ENCODE measurements at regions not wholly inside any gene's neighbourhood (a gene's known extent, or its start where the extent isn't known, plus 50 kb on each side); places are given as distances from the start of the nearest gene placed in this dataset.

- no peak for DNase-seq (ENCODE audit: low read depth in 2 of 2, low spot score in 1 of 2)
Measured at GRCh38 chr14:71692496-71692895, 239.7 kb upstream of the RGS6 start.

GRCh38 chr14:71693381-71693780 lies 238.8 kb upstream of the RGS6 start:
- no peak for DNase-seq (ENCODE audit: low read depth in 2 of 2, low spot score in 1 of 2)

- DNase-seq (ENCODE audit: low read depth in 2 of 2, low spot score in 1 of 2), result no peak
Measured at GRCh38 chr14:71694591-71695530, 237.4 kb upstream of the RGS6 start.

DNA sequence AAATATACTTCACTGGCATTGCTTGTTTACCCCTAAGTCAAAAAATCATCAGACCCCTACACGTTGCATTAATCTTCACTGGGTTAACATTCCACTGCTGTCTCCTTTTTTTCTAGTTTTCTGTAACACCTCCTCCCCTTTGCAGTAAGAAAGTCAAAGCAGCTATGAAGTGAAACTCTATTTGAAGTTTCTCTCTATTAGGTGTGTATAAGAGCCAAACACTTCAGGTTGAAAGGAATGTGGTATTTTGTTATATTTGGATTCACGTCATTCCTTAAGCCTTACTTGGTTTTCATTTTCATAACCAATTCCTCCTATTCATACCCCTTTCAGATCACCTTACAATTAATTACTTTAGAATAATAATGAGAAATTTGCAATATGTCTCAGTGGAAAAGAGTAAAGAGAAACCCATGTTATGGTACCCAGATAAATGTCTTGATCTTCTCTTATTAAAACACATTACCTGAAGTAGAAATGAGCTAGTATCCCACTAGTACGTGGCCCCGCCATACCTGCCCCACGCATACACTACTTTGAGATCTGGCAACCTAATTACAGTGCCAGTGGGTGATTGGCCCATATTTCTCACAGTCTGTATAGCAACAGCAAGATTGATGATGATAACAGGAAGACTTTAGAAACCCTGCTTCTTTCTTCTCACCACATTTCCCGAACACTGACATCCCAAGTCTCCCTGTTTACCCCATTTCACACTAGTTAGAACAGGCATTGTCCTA lies 236.4 kb upstream of the RGS6 start:
- no peak for DNase-seq (ENCODE audit: low read depth in 2 of 2, low spot score in 1 of 2)

DNA sequence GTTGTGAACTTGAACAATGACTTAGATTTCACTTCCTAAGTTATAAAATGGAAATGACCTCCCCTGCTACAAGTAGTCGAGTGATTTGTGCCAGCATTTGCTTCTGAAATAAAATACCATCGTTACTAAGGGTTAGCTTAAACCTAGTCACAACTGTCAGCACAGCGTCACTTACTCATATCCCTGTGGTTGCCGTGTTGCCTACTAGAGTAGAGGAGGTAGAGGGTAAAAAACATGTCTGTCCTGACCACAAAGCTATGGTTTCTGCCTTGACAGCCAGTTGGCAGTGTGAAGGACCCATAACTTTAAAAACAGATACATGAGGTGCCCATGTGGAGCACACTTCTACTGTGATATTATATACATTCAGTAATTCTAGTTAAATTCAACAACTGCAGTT lies 234.2 kb upstream of the RGS6 start:
- no peak for DNase-seq (ENCODE audit: low read depth in 2 of 2, low spot score in 1 of 2)

DNA sequence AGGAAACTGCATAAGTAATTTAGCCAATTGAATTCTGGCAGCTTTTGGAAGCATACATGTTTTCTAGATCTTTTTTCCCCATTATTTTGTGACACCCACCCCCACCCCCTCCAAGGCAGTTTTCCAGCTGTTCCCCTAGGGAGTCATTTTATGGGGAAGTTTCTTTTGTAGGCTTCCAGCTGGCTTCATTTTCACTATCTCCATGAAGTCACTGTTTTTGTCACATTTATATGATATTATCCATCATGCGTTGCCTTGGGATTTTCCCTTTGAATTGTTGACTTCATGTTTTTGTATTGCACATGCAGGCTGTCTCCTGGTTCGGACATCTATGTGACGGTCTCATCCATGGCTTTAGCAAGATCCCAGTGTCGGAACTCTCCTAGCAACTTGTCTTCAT lies 233.6 kb upstream of the RGS6 start:
- no peak for DNase-seq (ENCODE audit: low read depth in 2 of 2, low spot score in 1 of 2)

GRCh38 chr14:71701990-71702389 lies 230.2 kb upstream of the RGS6 start:
- no peak for DNase-seq (ENCODE audit: low read depth in 2 of 2, low spot score in 1 of 2)

- no peak for DNase-seq (ENCODE audit: low read depth in 2 of 2, low spot score in 1 of 2)
Measured at GRCh38 chr14:71702786-71703185, 229.4 kb upstream of the RGS6 start.

- no peak for DNase-seq (ENCODE audit: low read depth in 2 of 2, low spot score in 1 of 2)
Measured at GRCh38 chr14:71703477-71703876, 228.8 kb upstream of the RGS6 start.

DNA sequence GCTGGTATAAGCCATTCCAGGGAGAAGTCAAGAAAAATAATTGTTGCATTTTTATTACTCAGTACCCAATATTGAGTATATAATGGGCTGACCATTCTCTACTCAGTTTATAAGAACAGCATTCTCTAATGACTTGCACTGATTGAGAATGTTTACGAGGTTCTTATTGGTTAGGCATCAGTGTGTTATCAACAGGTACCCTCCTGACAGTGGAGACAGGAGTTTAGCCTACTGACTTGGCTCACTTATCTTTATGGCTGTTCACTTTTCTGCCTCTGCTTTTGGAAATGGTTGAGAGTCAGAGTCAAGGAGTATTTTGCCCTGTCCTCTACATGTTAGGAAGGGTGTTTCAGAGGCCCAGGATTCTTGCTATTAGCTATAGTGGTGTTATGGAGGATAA lies 228.0 kb upstream of the RGS6 start:
- no peak for DNase-seq (ENCODE audit: low read depth in 2 of 2, low spot score in 1 of 2)

DNA sequence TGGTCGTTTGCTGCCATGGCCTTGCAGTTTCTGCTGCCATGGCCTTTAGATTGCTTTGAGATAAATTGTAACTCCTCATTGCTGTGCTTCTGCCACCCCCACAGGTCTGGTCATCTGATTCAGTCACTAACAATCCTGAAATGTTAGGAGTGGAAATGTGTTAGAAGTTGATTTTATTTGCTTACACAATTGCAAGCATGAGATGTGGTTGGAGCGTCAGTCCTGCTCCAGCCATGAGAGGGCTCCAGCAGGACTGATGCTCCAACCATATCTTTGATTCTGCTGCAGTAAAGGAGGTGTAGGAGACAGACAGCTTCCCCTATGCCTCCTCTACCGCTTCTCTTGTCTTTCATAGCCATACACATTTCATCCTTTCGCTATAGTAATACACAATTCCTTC lies 226.8 kb upstream of the RGS6 start:
- DNase-seq (ENCODE audit: low read depth in 2 of 2, low spot score in 1 of 2), result no peak

- DNase-seq (ENCODE audit: low read depth in 2 of 2, low spot score in 1 of 2), result no peak
Measured at GRCh38 chr14:71709076-71709475, 223.2 kb upstream of the RGS6 start.

DNA sequence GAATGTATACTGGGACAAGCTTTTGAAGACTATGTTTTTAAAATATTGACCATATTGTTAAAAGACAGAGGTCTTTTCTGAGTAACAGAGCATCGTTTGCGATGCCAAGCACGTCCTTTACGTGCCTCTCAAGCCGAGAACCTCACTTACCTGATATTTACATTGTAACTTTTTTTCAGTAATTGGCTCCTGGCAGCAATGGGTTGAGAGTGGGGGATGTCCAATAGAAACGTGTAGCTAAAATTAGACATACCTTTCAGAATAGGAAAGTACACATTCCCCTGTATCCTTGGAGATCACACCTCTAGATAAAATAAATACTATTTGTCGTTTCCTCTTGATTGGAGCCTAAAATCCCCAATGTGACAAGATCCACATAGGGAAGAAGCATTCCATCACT lies 222.2 kb upstream of the RGS6 start:
- no peak for DNase-seq (ENCODE audit: low read depth in 2 of 2, low spot score in 1 of 2)

GRCh38 chr14:71711125-71711524 lies 221.1 kb upstream of the RGS6 start:
- DNase-seq (ENCODE audit: low read depth in 2 of 2, low spot score in 1 of 2), result no peak

DNA sequence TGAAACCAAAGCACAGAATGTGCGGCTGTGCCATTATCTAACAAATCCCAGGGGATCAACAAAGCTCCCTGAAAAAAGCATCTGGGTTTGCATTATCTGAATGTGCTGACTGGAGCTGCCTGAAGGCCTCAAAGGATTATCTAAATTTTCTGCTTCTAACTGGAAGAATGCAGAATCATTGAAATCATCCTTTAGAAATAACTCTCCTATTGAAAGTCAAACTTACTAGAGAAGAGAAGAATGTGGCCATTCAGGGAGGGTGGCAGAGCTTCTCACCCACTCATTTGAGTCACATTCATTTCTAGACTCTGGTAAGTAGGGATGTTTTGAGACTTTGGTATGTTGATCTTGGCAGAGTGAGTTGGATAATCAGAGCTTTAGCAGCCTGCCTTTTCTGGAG lies 220.6 kb upstream of the RGS6 start:
- no peak for DNase-seq (ENCODE audit: low read depth in 2 of 2, low spot score in 1 of 2)

DNA sequence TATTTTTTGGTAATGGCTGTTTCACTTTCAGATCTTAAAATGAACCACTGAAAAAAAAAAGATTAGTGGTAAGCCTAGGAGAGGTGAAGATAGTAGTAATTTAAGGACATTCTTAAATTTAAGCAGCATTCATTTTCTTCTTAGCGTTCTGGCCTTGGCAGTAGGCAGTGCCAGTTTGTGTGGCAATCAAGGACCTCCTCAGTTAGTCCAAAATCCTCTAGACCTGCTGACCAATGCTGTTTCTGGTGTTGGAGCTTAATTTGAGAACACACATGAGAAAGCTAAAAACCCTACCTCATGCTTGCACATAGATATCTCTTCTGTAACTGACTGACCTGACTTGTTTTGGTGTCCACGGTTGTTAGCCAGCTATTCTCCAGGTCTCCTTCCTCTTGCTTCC lies 219.8 kb upstream of the RGS6 start:
- DNase-seq (ENCODE audit: low read depth in 2 of 2, low spot score in 1 of 2), result no peak

DNA sequence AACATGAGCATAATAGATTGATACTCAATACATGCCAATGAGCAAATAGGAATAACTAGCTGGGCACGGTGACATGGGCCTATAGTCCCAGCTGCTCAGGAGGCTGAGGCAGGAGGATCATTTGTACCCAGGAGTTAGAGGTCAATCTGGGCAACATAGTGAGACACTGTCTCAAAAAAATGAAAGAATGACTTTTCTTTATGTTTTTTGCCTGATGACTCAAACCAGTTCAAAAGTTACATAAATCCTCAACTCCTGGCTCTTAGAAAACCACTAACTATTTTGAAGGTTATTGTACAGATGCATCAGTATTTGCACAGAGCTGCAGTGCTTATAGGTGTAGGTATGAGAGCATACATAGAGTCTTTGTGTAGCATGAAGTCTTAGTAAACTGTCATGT lies 219.2 kb upstream of the RGS6 start:
- no peak for DNase-seq (ENCODE audit: low read depth in 2 of 2, low spot score in 1 of 2)

DNA sequence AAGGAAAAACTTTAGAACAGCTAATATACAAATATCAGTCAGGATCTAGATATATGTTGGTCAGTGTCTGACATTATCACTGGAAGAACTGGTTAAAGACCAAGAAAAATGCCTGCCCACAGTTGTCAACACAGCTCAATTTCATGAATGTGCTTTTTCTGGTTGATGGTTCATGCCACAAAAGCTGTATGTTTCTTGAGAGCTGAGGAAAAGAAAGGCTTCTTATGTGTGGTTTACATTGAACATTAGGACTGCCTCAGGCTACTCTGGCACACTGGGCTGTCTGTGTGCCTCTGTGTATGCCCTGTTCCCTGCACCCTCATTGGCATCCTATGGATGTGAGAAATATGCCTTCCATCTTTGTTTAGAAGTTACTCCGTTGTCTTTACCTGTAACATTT lies 218.8 kb upstream of the RGS6 start:
- no peak for DNase-seq (ENCODE audit: low read depth in 2 of 2, low spot score in 1 of 2)

DNA sequence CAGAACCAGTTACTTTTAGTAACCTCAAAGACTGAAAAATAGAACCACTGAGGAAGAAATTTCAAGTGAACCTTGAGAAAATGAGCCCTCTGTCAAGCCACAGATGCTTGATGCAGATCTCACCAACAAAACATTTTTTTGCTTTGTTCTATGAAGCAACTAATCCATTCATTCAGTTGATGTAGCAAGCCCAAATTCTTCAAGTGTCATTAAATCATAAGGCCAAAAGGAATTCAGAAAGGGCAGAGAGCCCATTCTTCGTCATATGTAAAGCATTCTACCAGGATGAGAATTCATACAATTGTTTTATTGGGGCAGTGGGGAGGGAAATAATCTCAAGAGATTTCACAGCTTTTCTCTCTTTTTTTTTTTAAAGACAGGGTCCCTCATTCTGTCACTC lies 218.0 kb upstream of the RGS6 start:
- DNase-seq (ENCODE audit: low read depth in 2 of 2, low spot score in 1 of 2), result no peak

- no peak for DNase-seq (ENCODE audit: low read depth in 2 of 2, low spot score in 1 of 2)
Measured at GRCh38 chr14:71716041-71716772, 216.0 kb upstream of the RGS6 start.

GRCh38 chr14:71720978-71721624 lies 211.1 kb upstream of the RGS6 start:
- DNase-seq (ENCODE audit: low read depth in 2 of 2, low spot score in 1 of 2), result no peak
